HCT116 (cell line): ENCODE measurements at regions not wholly inside any gene's neighbourhood (a gene's known extent, or its start where the extent isn't known, plus 50 kb on each side); places are given as distances from the start of the nearest gene placed in this dataset.

Experiments used
- ATAC-seq: fragments of 200-7000 bp; cut with Tn5 transposase; 2 replicates; pipeline ENCODE4 v1.9.1; 2020; ENCODE audit warnings: mild to moderate bottlenecking, moderate library complexity
- BruUV-seq: library from RNA; stranded (reverse); fragments of 400-500 nt; replicated peaks from 2 replicates; lab custom pipeline; 2021; lab: Mats Ljungman, UMichigan
- CTCF ChIA-PET: fragments of 300-600 bp; sonication (Branson Sonifier 250); formaldehyde crosslinking; loops from one replicate; lab custom pipeline; 2021; ENCODE audit warnings: antibody characterized with exemption; lab: Charles Lee
- POLR2A ChIA-PET: fragments of 300-600, 350-600 bp; sonication (Branson Sonifier 250); formaldehyde crosslinking; loops from one replicate; lab custom pipeline; 2021; ENCODE audit warnings: antibody characterized with exemption; lab: Charles Lee
- RAD21 ChIA-PET, 2 experiments: fragments of 300-600 bp; sonication (Branson Sonifier 250); formaldehyde crosslinking; loops; one replicate each; lab custom pipeline; 2023; ENCODE audit warnings: low total read pairs in 2 of 2; ENCODE audit not compliant: uncharacterized antibody in 2 of 2, unreplicated experiment in 2 of 2, low non-redundant PET in 1 of 2; lab: Charles Lee
- DNase-seq: peaks from one replicate; pipeline ENCODE4 v3.0.0-alpha.2; 2010; ENCODE audit warnings: low read depth, low spot score
- H2AFZ ChIP-seq: fragments of 200-600 bp; shearing (Covaris generic), sonication (generic); 2 replicates; pipeline ENCODE4 v1.6.1; 2017; ENCODE audit warnings: low read depth, mixed run types, mixed read lengths, antibody characterized with exemption, low read length; ENCODE audit not compliant: poor library complexity, severe bottlenecking
- H3K27ac ChIP-seq: 2 replicates; pipeline ENCODE4 v1.5.1; 2012; ENCODE audit warnings: low read depth, low read length
- H3K27me3 ChIP-seq: fragments of 200-600 bp; sonication (generic); 2 replicates; pipeline ENCODE4 v1.6.1; 2016; ENCODE audit warnings: mixed run types, low read length, mixed read lengths; ENCODE audit not compliant: insufficient read depth
- H3K36me3 ChIP-seq, 2 experiments: fragments of 200-500 bp in 1 of 2; fragments of 200-600 bp in 1 of 2; sonication (Bioruptor generic) in 1 of 2; sonication (generic) in 1 of 2; 2 replicates each; pipeline versions ENCODE4 v1.5.1 to v1.6.1; 2014 to 2016; ENCODE audit warnings: low read length in 2 of 2, inconsistent platforms in 1 of 2, mixed read lengths in 1 of 2, mixed run types in 1 of 2; ENCODE audit not compliant: insufficient read depth in 2 of 2, control insufficient read depth in 1 of 2
- H3K4me1 ChIP-seq, 2 experiments: fragments of 200-600 bp in 1 of 2; sonication (generic) in 1 of 2; 2 replicates each; pipeline versions ENCODE4 v1.5.1 to v1.6.1; 2012 to 2017; ENCODE audit warnings: low read length in 2 of 2, inconsistent platforms in 1 of 2, mild to moderate bottlenecking in 1 of 2, mixed read lengths in 1 of 2, mixed run types in 1 of 2, moderate library complexity in 1 of 2; ENCODE audit not compliant: insufficient read depth in 2 of 2, control insufficient read depth in 1 of 2
- H3K4me2 ChIP-seq: fragments of 200-600 bp; sonication (generic); 2 replicates; pipeline ENCODE4 v1.6.1; 2017; ENCODE audit warnings: mixed run types, low read length, mixed read lengths
- H3K4me3 ChIP-seq, 2 experiments: fragments of 200-600 bp in 1 of 2; sonication (generic) in 1 of 2; replicated peaks in 1 of 2; 2 replicates each; pipeline ENCODE4 v1.5.1; 2011 to 2016; ENCODE audit warnings: low read length in 2 of 2, control low read depth in 1 of 2, low read depth in 1 of 2, mild to moderate bottlenecking in 1 of 2, mixed read lengths in 1 of 2, mixed run types in 1 of 2
- H3K79me2 ChIP-seq: fragments of 200-600 bp; sonication (generic); 2 replicates; pipeline ENCODE4 v1.6.1; 2017; ENCODE audit warnings: mild to moderate bottlenecking, mixed run types, low read length, moderate library complexity, mixed read lengths; ENCODE audit not compliant: insufficient read depth
- H3K9ac ChIP-seq: fragments of 200-600 bp; sonication (generic); 2 replicates; pipeline ENCODE4 v1.6.1; 2016; ENCODE audit warnings: low read length, mixed read lengths
- H3K9me2 ChIP-seq: fragments of 200-600 bp; sonication (generic), shearing (Covaris generic); 2 replicates; pipeline ENCODE4 v1.6.1; 2017; ENCODE audit warnings: mixed run types, mild to moderate bottlenecking, moderate library complexity; ENCODE audit not compliant: insufficient read depth
- H3K9me3 ChIP-seq, 2 experiments: fragments of 200-500 bp in 1 of 2; fragments of 200-600 bp in 1 of 2; sonication (Bioruptor generic) in 1 of 2; sonication (generic) in 1 of 2; 2 replicates each; pipeline ENCODE4 v1.6.1; 2014 to 2017; ENCODE audit warnings: low read length in 2 of 2, mixed read lengths in 2 of 2, inconsistent platforms in 1 of 2, low read depth in 1 of 2, mild to moderate bottlenecking in 1 of 2, mixed run types in 1 of 2, moderate library complexity in 1 of 2; ENCODE audit not compliant: control insufficient read depth in 1 of 2, insufficient read depth in 1 of 2
- H4K20me1 ChIP-seq: fragments of 200-600 bp; sonication (generic), shearing (Covaris generic); 2 replicates; pipeline ENCODE4 v1.6.1; 2017; ENCODE audit warnings: mixed run types, mild to moderate bottlenecking, moderate library complexity; ENCODE audit not compliant: insufficient read depth
- CBX3 ChIP-seq: IDR thresholded peaks from 2 replicates; pipeline ENCODE4 v1.6.1; 2012; ENCODE audit warnings: low read depth
- ELF1 ChIP-seq: IDR thresholded peaks from 2 replicates; pipeline ENCODE4 v1.6.1; 2012; ENCODE audit warnings: low read depth, borderline replicate concordance
- EZH2 ChIP-seq: fragments of 200-600 bp; sonication (generic); IDR thresholded peaks from 2 replicates; pipeline ENCODE4 v1.6.1; 2017; ENCODE audit warnings: antibody characterized with exemption, mixed run types
- EZH2phosphoT487 ChIP-seq: fragments of 200-600 bp; IDR thresholded peaks from 2 replicates; pipeline ENCODE4 v1.6.1; 2018; ENCODE audit warnings: antibody characterized with exemption, borderline replicate concordance
- JUND ChIP-seq: IDR thresholded peaks from 2 replicates; pipeline ENCODE4 v1.6.1; 2012
- POLR2A ChIP-seq: IDR thresholded peaks from 2 replicates; pipeline ENCODE4 v1.7.0; 2011; ENCODE audit warnings: borderline replicate concordance; ENCODE audit not compliant: insufficient read depth, insufficient read length; ENCODE audit errors: extremely low read depth
- YY1 ChIP-seq: IDR thresholded peaks from 2 replicates; pipeline ENCODE4 v1.6.1; 2011; ENCODE audit warnings: low read length, low read depth, moderate library complexity, mild to moderate bottlenecking; ENCODE audit not compliant: insufficient replicate concordance; ENCODE audit errors: extremely low read depth
- ZFX ChIP-seq: fragments of 450-650 bp; IDR thresholded peaks from 2 replicates; pipeline ENCODE4 v1.6.1; 2017
- ZNF274 ChIP-seq: fragments of 200-500 bp; sonication (Bioruptor generic); IDR thresholded peaks from 2 replicates; pipeline ENCODE4 v1.6.1; 2014; ENCODE audit warnings: mild to moderate bottlenecking, low read depth, low read length, inconsistent platforms
- intact Hi-C: fragments of 100-400 bp; cut with micrococcal nuclease; formaldehyde crosslinking; loops from 2 replicates; pipeline ENCODE4 v1.10.0; 2022
- TF ChIP-seq, protein P1 (sequence below): IDR thresholded peaks from 2 replicates; pipeline ENCODE4 v1.6.1; 2011; ENCODE audit warnings: mild to moderate bottlenecking, low read length, moderate library complexity; ENCODE audit not compliant: insufficient replicate concordance; ENCODE audit errors: extremely low read depth
- TF ChIP-seq, protein P2 (sequence below): IDR thresholded peaks from 2 replicates; pipeline ENCODE4 v1.6.1; 2012
- TF ChIP-seq, protein P3 (sequence below): IDR thresholded peaks from 2 replicates; pipeline ENCODE4 v1.6.1; 2012; ENCODE audit warnings: low read depth
- TF ChIP-seq, protein P4 (sequence below): IDR thresholded peaks from 2 replicates; pipeline ENCODE4 v1.6.1; 2012

DNA sequence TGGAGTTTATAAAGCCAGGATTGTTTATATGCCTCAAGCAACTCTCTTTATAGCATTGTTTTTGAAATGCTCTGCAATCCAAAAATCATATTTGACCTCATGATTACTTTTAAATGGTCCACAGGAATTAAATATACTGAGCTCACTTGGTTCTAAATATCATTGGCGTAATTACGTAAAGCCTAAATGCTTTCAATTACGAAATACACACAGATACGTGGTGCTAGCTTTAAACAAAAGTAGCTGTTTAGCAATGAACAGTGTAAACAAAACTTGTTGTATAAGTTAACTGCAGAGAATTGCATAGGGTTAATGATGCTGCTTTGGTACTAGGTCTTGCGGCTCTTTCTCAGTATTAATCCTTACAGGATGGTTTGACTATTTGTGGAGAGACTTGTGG is 346.6 kb downstream of the COG6 start:
- no peak overlapping the region for H2AFZ ChIP-seq
- ChIA-PET RAD21 (no interaction called here), POLR2A (no interaction called here)
- no peaks in the 10 kb centered on the region for H3K79me2 ChIP-seq
- no peak overlapping the region for H3K9ac ChIP-seq
- H3K27me3 ChIP-seq, result no peaks in the 10 kb centered on the region
- H3K9me2 ChIP-seq, result no peaks in the 10 kb centered on the region
- H3K4me2 ChIP-seq, result no peak overlapping the region
- no peak overlapping the region for H3K4me3 ChIP-seq
- H3K4me1 ChIP-seq, result no peaks in the 10 kb centered on the region
- H3K27ac ChIP-seq, result no peak overlapping the region
- no peaks in the 10 kb centered on the region for H3K9me3 ChIP-seq
- no TSS peak for BruUV-seq
- no peak for DNase-seq
- no peaks in the 10 kb centered on the region for H4K20me1 ChIP-seq
- TF ChIP-seq EZH2phosphoT487, result no peak
- TF ChIP-seq ZNF274, result no peak
- TF ChIP-seq, protein P1, sequence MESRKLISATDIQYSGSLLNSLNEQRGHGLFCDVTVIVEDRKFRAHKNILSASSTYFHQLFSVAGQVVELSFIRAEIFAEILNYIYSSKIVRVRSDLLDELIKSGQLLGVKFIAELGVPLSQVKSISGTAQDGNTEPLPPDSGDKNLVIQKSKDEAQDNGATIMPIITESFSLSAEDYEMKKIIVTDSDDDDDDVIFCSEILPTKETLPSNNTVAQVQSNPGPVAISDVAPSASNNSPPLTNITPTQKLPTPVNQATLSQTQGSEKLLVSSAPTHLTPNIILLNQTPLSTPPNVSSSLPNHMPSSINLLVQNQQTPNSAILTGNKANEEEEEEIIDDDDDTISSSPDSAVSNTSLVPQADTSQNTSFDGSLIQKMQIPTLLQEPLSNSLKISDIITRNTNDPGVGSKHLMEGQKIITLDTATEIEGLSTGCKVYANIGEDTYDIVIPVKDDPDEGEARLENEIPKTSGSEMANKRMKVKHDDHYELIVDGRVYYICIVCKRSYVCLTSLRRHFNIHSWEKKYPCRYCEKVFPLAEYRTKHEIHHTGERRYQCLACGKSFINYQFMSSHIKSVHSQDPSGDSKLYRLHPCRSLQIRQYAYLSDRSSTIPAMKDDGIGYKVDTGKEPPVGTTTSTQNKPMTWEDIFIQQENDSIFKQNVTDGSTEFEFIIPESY, result no peak
- TF ChIP-seq POLR2A, result no peak
- TF ChIP-seq, all 23 proteins: peak for 0
- intact Hi-C loops, result no loop called here
- ATAC-seq, result no peak
- CTCF ChIA-PET, result no interaction called here
- H3K36me3 ChIP-seq, result no peaks in the 10 kb centered on the region

DNA sequence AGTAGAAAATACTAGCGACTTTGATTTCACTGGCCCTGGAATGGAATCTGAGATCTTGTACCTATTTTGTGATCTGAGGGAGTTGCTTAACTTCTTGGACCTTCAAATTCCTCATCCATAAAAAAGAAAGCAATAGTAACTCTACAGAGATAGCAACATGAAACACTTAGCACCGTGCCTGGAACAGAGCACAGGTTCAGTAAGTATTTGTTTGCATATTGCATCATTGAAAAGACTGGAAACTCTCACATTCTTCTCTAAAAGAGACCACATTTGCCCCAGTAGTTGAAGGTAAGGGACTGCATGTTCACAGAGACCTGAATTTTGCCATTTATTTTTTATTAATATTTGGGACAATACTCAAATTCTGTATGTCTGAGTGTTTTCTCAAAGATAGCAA is 358.1 kb downstream of the COG6 start:
- no peak overlapping the region for H3K9ac ChIP-seq
- CTCF ChIA-PET, result no interaction called here
- H3K36me3 ChIP-seq, result no peaks in the 10 kb centered on the region
- no peak overlapping the region for H3K4me3 ChIP-seq
- H3K27ac ChIP-seq, result no peak overlapping the region
- H3K9me2 ChIP-seq, result no peaks in the 10 kb centered on the region
- RAD21 ChIA-PET, result no interaction called here
- no peaks in the 10 kb centered on the region for H3K4me1 ChIP-seq
- H4K20me1 ChIP-seq, result no peaks in the 10 kb centered on the region
- no TSS peak for BruUV-seq
- H3K27me3 ChIP-seq, result no peaks in the 10 kb centered on the region
- H2AFZ ChIP-seq, result no peak overlapping the region
- H3K4me2 ChIP-seq, result no peak overlapping the region
- DNase-seq (no peak), ATAC-seq (no peak)
- intact Hi-C loops, result no loop called here
- POLR2A ChIA-PET, result no interaction called here
- H3K79me2 ChIP-seq, result no peaks in the 10 kb centered on the region
- no peaks in the 10 kb centered on the region for H3K9me3 ChIP-seq
- TF ChIP-seq ZFX (no peak), ELF1 (no peak), YY1 (no peak), CBX3 (no peak), EZH2 (no peak), JUND (no peak)
- TF ChIP-seq, protein P1, result no peak
- TF ChIP-seq, protein P2, sequence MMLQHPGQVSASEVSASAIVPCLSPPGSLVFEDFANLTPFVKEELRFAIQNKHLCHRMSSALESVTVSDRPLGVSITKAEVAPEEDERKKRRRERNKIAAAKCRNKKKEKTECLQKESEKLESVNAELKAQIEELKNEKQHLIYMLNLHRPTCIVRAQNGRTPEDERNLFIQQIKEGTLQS, result no peak
- TF ChIP-seq, protein P3, sequence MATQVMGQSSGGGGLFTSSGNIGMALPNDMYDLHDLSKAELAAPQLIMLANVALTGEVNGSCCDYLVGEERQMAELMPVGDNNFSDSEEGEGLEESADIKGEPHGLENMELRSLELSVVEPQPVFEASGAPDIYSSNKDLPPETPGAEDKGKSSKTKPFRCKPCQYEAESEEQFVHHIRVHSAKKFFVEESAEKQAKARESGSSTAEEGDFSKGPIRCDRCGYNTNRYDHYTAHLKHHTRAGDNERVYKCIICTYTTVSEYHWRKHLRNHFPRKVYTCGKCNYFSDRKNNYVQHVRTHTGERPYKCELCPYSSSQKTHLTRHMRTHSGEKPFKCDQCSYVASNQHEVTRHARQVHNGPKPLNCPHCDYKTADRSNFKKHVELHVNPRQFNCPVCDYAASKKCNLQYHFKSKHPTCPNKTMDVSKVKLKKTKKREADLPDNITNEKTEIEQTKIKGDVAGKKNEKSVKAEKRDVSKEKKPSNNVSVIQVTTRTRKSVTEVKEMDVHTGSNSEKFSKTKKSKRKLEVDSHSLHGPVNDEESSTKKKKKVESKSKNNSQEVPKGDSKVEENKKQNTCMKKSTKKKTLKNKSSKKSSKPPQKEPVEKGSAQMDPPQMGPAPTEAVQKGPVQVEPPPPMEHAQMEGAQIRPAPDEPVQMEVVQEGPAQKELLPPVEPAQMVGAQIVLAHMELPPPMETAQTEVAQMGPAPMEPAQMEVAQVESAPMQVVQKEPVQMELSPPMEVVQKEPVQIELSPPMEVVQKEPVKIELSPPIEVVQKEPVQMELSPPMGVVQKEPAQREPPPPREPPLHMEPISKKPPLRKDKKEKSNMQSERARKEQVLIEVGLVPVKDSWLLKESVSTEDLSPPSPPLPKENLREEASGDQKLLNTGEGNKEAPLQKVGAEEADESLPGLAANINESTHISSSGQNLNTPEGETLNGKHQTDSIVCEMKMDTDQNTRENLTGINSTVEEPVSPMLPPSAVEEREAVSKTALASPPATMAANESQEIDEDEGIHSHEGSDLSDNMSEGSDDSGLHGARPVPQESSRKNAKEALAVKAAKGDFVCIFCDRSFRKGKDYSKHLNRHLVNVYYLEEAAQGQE, result no peak
- TF ChIP-seq, protein P4, sequence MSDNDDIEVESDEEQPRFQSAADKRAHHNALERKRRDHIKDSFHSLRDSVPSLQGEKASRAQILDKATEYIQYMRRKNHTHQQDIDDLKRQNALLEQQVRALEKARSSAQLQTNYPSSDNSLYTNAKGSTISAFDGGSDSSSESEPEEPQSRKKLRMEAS, result no peak
